H1 (cell line): ENCODE measurements at regions not wholly inside any gene's neighbourhood (a gene's known extent, or its start where the extent isn't known, plus 50 kb on each side); places are given as distances from the start of the nearest gene placed in this dataset.

Source experiments
- CTCF ChIA-PET: fragments of 300-600 bp; sonication (Branson Sonifier 250); formaldehyde crosslinking; loops from one replicate; lab custom pipeline; 2021; ENCODE audit not compliant: partially characterized antibody; lab: Charles Lee
- POLR2A ChIA-PET: fragments of 300-600 bp; sonication (Branson Sonifier 250); formaldehyde crosslinking; loops from one replicate; lab custom pipeline; 2021; ENCODE audit warnings: inconsistent platforms; ENCODE audit not compliant: partially characterized antibody; lab: Charles Lee
- DNase-seq, 2 experiments: peaks; one replicate each; pipeline versions ENCODE4 v3.0.0 to v3.0.0-alpha.2; 2010 to 2022; ENCODE audit warnings: low spot score in 2 of 2, low read depth in 1 of 2, mixed read lengths in 1 of 2
- FAIRE-seq: peaks from 2 replicates; lab custom pipeline; 2011; peaks lifted over from hg19 to GRCh38; lab: Jason Lieb, UNC
- H2AFZ ChIP-seq: 2 replicates; pipeline ENCODE4 v1.8.1; 2012; ENCODE audit warnings: low read length, inconsistent platforms
- H2AK5ac ChIP-seq: 2 replicates; pipeline ENCODE4 v1.6.1; 2013; ENCODE audit warnings: low read depth, low read length
- H2BK120ac ChIP-seq: replicated peaks from 2 replicates; pipeline ENCODE3; 2013; ENCODE audit warnings: low read depth, low read length, inconsistent platforms
- H2BK12ac ChIP-seq: 2 replicates; pipeline ENCODE4 v1.6.1; 2013; ENCODE audit warnings: low read depth, low read length
- H2BK15ac ChIP-seq: 2 replicates; pipeline ENCODE4 v1.6.1; 2013; ENCODE audit warnings: low read length
- H2BK20ac ChIP-seq: 2 replicates; pipeline ENCODE4 v1.6.1; 2013; ENCODE audit warnings: low read length
- H2BK5ac ChIP-seq: 2 replicates; pipeline ENCODE4 v1.6.1; 2013; ENCODE audit warnings: low read depth, low read length
- H3K14ac ChIP-seq: 2 replicates; pipeline ENCODE4 v1.6.1; 2013; ENCODE audit warnings: inconsistent platforms; ENCODE audit not compliant: insufficient read length
- H3K18ac ChIP-seq: 2 replicates; pipeline ENCODE4 v1.6.1; 2013; ENCODE audit warnings: low read length; ENCODE audit errors: extremely low read depth
- H3K23ac ChIP-seq: 2 replicates; pipeline ENCODE4 v1.6.1; 2013; ENCODE audit warnings: inconsistent platforms; ENCODE audit not compliant: insufficient read length
- H3K23me2 ChIP-seq: 2 replicates; pipeline ENCODE4 v1.6.1; 2013; ENCODE audit warnings: low read depth, low read length
- H3K27ac ChIP-seq: 2 replicates; pipeline ENCODE4 v1.6.1; 2011; ENCODE audit warnings: low read depth, low read length, inconsistent platforms
- H3K27me3 ChIP-seq, 4 experiments: replicated peaks in 1 of 4; 1 replicate in 1 of 4; 2 replicates in 3 of 4; pipeline versions ENCODE4 v1.6.1 to v1.8.1; 2011 to 2013; ENCODE audit warnings: low read length in 3 of 4, mild to moderate bottlenecking in 3 of 4, inconsistent platforms in 2 of 4, mixed read lengths in 2 of 4, moderate library complexity in 1 of 4; ENCODE audit not compliant: control insufficient read depth in 3 of 4, insufficient read depth in 3 of 4; ENCODE audit errors: extremely low read depth in 1 of 4
- H3K36me3 ChIP-seq, 4 experiments: 2 replicates each; pipeline versions ENCODE4 v1.6.1 to v1.8.1; 2011 to 2013; ENCODE audit warnings: mild to moderate bottlenecking in 4 of 4, low read length in 3 of 4, moderate library complexity in 2 of 4, control low read depth in 1 of 4, inconsistent platforms in 1 of 4; ENCODE audit not compliant: insufficient read depth in 4 of 4, control insufficient read depth in 2 of 4
- H3K4ac ChIP-seq: replicated peaks from 2 replicates; pipeline ENCODE3; 2013; ENCODE audit warnings: low read length, low read depth, mixed read lengths, inconsistent platforms; ENCODE audit not compliant: insufficient read length
- H3K4me1 ChIP-seq, 4 experiments: replicated peaks in 1 of 4; 1 replicate in 1 of 4; 2 replicates in 3 of 4; pipeline versions ENCODE4 v1.6.1 to v1.8.1; 2011 to 2013; ENCODE audit warnings: low read length in 3 of 4, inconsistent platforms in 2 of 4, mixed read lengths in 1 of 4; ENCODE audit not compliant: insufficient read depth in 4 of 4, control insufficient read depth in 3 of 4
- H3K4me2 ChIP-seq, 2 experiments: 2 replicates each; pipeline versions ENCODE4 v1.6.1 to v1.8.1; 2011 to 2013; ENCODE audit warnings: low read depth in 2 of 2, low read length in 2 of 2, control low read depth in 1 of 2, inconsistent platforms in 1 of 2, mild to moderate bottlenecking in 1 of 2; ENCODE audit not compliant: insufficient read depth in 1 of 2
- H3K4me3 ChIP-seq, 4 experiments: fragments of 200-600, 300-600 bp in 1 of 4; sonication (generic), shearing (Covaris generic), sonication (Bioruptor Twin) in 1 of 4; 2 replicates each; pipeline versions ENCODE4 v1.5.1 to v1.8.1; 2011 to 2016; ENCODE audit warnings: low read length in 4 of 4, low read depth in 3 of 4, control low read depth in 2 of 4, inconsistent platforms in 2 of 4, mild to moderate bottlenecking in 2 of 4, mixed read lengths in 1 of 4, moderate library complexity in 1 of 4; ENCODE audit not compliant: insufficient read depth in 2 of 4; ENCODE audit errors: extremely low read depth in 1 of 4
- H3K56ac ChIP-seq: replicated peaks from 2 replicates; pipeline ENCODE3; 2013; ENCODE audit warnings: low read depth, mild to moderate bottlenecking, mixed read lengths, low read length, inconsistent platforms; ENCODE audit not compliant: insufficient read length
- H3K79me1 ChIP-seq: 2 replicates; pipeline ENCODE4 v1.6.1; 2013; ENCODE audit warnings: low read depth, low read length, control low read depth
- H3K79me2 ChIP-seq, 2 experiments: 2 replicates each; pipeline versions ENCODE4 v1.6.1 to v1.8.1; 2012 to 2013; ENCODE audit warnings: low read length in 2 of 2, mild to moderate bottlenecking in 2 of 2, inconsistent platforms in 1 of 2; ENCODE audit not compliant: insufficient read depth in 2 of 2, control insufficient read depth in 1 of 2
- H3K9ac ChIP-seq, 4 experiments: replicated peaks in 1 of 4; 1 replicate in 1 of 4; 2 replicates in 3 of 4; pipeline versions ENCODE4 v1.6.1 to v1.8.1; 2011 to 2013; ENCODE audit warnings: low read depth in 3 of 4, low read length in 3 of 4, control low read depth in 2 of 4, mild to moderate bottlenecking in 2 of 4, moderate library complexity in 2 of 4, inconsistent platforms in 1 of 4; ENCODE audit errors: extremely low read depth in 1 of 4
- H3K9me3 ChIP-seq, 2 experiments: 2 replicates each; pipeline versions ENCODE4 v1.6.1 to v1.8.1; 2012 to 2013; ENCODE audit warnings: mild to moderate bottlenecking in 2 of 2, moderate library complexity in 2 of 2, control low read depth in 1 of 2, inconsistent platforms in 1 of 2, low read depth in 1 of 2, low read length in 1 of 2, mixed read lengths in 1 of 2; ENCODE audit not compliant: insufficient read depth in 2 of 2
- H4K20me1 ChIP-seq, 2 experiments: replicated peaks in 1 of 2; 2 replicates each; pipeline versions ENCODE3 to v1.8.1; 2011 to 2013; ENCODE audit warnings: inconsistent platforms in 2 of 2, low read length in 2 of 2, mild to moderate bottlenecking in 1 of 2; ENCODE audit not compliant: insufficient read depth in 2 of 2, control insufficient read depth in 1 of 2
- H4K5ac ChIP-seq: 2 replicates; pipeline ENCODE4 v1.6.1; 2013; ENCODE audit warnings: low read length, low read depth, mixed read lengths, inconsistent platforms; ENCODE audit not compliant: insufficient read length
- H4K8ac ChIP-seq: 2 replicates; pipeline ENCODE4 v1.8.0; 2013; ENCODE audit warnings: mild to moderate bottlenecking, moderate library complexity, low read length, inconsistent platforms; ENCODE audit not compliant: insufficient read depth; ENCODE audit errors: extremely low read depth
- H4K91ac ChIP-seq: replicated peaks from 2 replicates; pipeline ENCODE3; 2013; ENCODE audit warnings: low read length, mixed read lengths, inconsistent platforms; ENCODE audit not compliant: insufficient read length
- GTF2F1 ChIP-seq: IDR thresholded peaks from 2 replicates; pipeline ENCODE4 v1.6.1; 2012; ENCODE audit warnings: low read depth, low read length, improper control_type of control experiment, borderline replicate concordance
- POLR2A ChIP-seq, 2 experiments: IDR thresholded peaks; 1 replicate in 1 of 2; 2 replicates in 1 of 2; pipeline ENCODE4 v1.6.1; 2011; ENCODE audit warnings: low read depth in 2 of 2, low read length in 2 of 2, mild to moderate bottlenecking in 2 of 2; ENCODE audit errors: control extremely low read depth in 1 of 2
- RAD21 ChIP-seq, 2 experiments: IDR thresholded peaks in 1 of 2; conservative IDR thresholded peaks in 1 of 2; 2 replicates each; pipeline ENCODE4 v1.6.1; 2011; ENCODE audit warnings: low read depth in 2 of 2, low read length in 2 of 2, improper control_type of control experiment in 1 of 2, inconsistent platforms in 1 of 2, mild to moderate bottlenecking in 1 of 2, moderate library complexity in 1 of 2
- RFX5 ChIP-seq: IDR thresholded peaks from 2 replicates; pipeline ENCODE4 v1.6.1; 2011; ENCODE audit warnings: low read depth, low read length, improper control_type of control experiment, borderline replicate concordance
- SP1 ChIP-seq: IDR thresholded peaks from 2 replicates; pipeline ENCODE4 v1.6.1; 2011; ENCODE audit warnings: low read depth, low read length
- WGBS, 2 experiments: shearing (Covaris generic) in 1 of 2; methylation state at CpG; one replicate each; pipeline versions ENCODE4 v1.1.6 to v1.1.7; 2013 to 2015; ENCODE audit warnings: low lambda C conversion rate in 2 of 2, mixed read lengths in 2 of 2, inconsistent platforms in 1 of 2, low coverage in 1 of 2, missing lambda C conversion rate in 1 of 2; ENCODE audit not compliant: insufficient replicate concordance in 2 of 2, insufficient coverage in 1 of 2, insufficient read length in 1 of 2; ENCODE audit errors: extremely low coverage in 1 of 2, missing lambda C conversion rate in 1 of 2; 5-methylcytosine and 5-hydroxymethylcytosine counted together
- TF ChIP-seq, protein P1 (sequence below): IDR thresholded peaks from 2 replicates; pipeline ENCODE4 v1.6.1; 2012; ENCODE audit warnings: low read length, inconsistent platforms

DNA sequence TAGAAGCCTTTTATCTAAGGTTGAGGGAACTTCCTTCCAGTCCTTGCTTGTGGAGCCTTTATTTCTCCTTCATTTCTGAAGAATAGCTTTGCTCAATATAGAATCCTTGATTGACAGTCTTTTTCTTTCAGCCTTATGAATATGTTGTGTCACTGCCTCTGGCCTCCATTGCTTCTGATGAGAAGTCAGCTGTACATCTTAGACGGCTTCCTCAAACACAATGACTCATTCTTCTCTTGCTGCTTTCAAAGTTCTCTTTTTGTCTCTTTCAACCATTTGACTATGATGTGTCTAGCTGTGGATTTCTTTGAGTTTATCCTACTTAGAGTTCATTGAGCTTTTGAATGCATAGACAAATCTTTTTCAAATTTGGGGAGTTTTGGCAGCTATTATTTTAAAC is 893.2 kb downstream of the BRD1 start:
- 82% methylated on average over 1 of the region's 1 CpG; no CpG with 5 or more reads in 1 of the 2 experiments for WGBS, 2 experiments
- FAIRE-seq (no peak), DNase-seq (no peak)
- Histone ChIP-seq H3K27ac (no peak overlapping the region), H3K23me2 (no peaks in the 10 kb centered on the region), H4K8ac (no peak overlapping the region), H3K79me1 (no peaks in the 10 kb centered on the region), H3K9ac (no peak overlapping the region), H2AFZ (no peak overlapping the region), H3K27me3 (no peaks in the 10 kb centered on the region; a peak in 1 of 7 replicates), H3K23ac (no peak overlapping the region), H4K91ac (no peak overlapping the region), H4K20me1 (no peaks in the 10 kb centered on the region), H3K14ac (no peak overlapping the region), H2BK120ac (no peak overlapping the region), H3K36me3 (no peaks in the 10 kb centered on the region), H4K5ac (no peak overlapping the region), H2BK20ac (no peak overlapping the region), H2BK12ac (no peak overlapping the region), H3K79me2 (no peaks in the 10 kb centered on the region), H2BK15ac (no peak overlapping the region), H3K56ac (no peak overlapping the region), H3K4me3 (no peak overlapping the region), H3K4me1 (no peaks in the 10 kb centered on the region), H3K4me2 (no peak overlapping the region), H3K18ac (no peak overlapping the region), H2AK5ac (no peak overlapping the region), H2BK5ac (no peak overlapping the region), H3K9me3 (peaks cover 14 to 17% of the 10 kb centered on the region in 2 experiments), H3K4ac (no peak overlapping the region)
- ChIA-PET POLR2A (no interaction called here), CTCF (no interaction called here)
- TF ChIP-seq GTF2F1 (no peak), RFX5 (no peak), POLR2A (IDR thresholded peaks at IDR 0.05; ENCODE audit: control extremely low read depth in 1 of 2, low read depth in 2 of 2, low read length in 2 of 2) (no peak), SP1 (no peak), RAD21 (IDR thresholded peaks at IDR 0.05 in 1 of 2, conservative IDR thresholded peaks at IDR 0.05 in 1 of 2; ENCODE audit: low read depth in 2 of 2, low read length in 2 of 2) (no peak)
- TF ChIP-seq, protein P1, sequence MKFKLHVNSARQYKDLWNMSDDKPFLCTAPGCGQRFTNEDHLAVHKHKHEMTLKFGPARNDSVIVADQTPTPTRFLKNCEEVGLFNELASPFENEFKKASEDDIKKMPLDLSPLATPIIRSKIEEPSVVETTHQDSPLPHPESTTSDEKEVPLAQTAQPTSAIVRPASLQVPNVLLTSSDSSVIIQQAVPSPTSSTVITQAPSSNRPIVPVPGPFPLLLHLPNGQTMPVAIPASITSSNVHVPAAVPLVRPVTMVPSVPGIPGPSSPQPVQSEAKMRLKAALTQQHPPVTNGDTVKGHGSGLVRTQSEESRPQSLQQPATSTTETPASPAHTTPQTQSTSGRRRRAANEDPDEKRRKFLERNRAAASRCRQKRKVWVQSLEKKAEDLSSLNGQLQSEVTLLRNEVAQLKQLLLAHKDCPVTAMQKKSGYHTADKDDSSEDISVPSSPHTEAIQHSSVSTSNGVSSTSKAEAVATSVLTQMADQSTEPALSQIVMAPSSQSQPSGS: no peak
